ENCODE measurements at regions not wholly inside any gene's neighbourhood (a gene's known extent, or its start where the extent isn't known, plus 50 kb on each side); places are given as distances from the start of the nearest gene placed in this dataset.
"Not testable (repeated sequence)": the region's sequence is repeated elsewhere in the genome, so short reads cannot be mapped to it uniquely, and the experiment has no call there.

DNA sequence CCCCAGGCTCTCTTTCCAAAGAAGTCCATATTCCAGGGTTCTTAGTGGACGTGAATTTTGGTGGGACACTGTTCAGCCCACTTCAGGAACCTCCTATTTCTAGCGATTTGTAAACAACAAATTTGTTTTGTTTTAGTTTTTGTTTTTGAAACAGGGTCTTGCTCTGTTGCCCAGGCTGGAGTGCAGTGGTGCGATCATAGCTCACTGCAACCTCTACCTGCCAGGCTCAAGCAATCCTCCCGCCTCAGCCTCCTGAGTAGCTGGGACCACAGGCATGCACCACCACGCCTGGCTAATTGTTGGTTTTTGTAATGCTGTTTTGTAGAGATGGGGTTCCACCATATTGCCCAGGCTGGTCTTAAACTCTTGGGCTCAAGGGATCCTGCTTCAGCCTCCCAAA, 56.7 kb downstream of the ARHGEF18 start:
- TF ChIP-seq, protein P1, sequence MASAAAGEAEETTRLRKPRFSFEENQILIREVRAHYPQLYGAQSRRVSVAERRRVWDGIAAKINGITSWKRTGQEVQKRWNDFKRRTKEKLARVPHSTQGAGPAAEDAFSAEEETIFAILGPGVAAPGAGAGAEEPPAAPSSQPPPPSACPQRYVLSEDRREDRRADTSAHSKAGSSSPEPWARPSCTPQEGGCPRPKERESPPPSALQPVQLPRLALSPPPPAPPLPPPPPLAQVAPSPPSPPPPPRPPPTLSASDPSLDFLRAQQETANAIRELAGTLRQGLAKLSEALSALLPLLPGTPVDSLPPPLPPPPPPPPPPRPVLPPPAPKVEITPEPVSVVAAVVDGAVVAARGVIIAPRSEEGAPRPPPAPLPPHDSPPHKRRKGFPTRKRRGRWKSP (CRISPR knock-in tag; IDR thresholded peaks at IDR 0.05), result not testable (repeated sequence)
- not testable (repeated sequence) for TF ChIP-seq ZNF253 (CRISPR knock-in tag; IDR thresholded peaks at IDR 0.05; ENCODE audit: borderline replicate concordance); NR1H2 (CRISPR knock-in tag; IDR thresholded peaks at IDR 0.05; ENCODE audit: borderline replicate concordance, low read depth)
- TF ChIP-seq, protein P2, sequence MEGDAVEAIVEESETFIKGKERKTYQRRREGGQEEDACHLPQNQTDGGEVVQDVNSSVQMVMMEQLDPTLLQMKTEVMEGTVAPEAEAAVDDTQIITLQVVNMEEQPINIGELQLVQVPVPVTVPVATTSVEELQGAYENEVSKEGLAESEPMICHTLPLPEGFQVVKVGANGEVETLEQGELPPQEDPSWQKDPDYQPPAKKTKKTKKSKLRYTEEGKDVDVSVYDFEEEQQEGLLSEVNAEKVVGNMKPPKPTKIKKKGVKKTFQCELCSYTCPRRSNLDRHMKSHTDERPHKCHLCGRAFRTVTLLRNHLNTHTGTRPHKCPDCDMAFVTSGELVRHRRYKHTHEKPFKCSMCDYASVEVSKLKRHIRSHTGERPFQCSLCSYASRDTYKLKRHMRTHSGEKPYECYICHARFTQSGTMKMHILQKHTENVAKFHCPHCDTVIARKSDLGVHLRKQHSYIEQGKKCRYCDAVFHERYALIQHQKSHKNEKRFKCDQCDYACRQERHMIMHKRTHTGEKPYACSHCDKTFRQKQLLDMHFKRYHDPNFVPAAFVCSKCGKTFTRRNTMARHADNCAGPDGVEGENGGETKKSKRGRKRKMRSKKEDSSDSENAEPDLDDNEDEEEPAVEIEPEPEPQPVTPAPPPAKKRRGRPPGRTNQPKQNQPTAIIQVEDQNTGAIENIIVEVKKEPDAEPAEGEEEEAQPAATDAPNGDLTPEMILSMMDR (CRISPR knock-in tag; IDR thresholded peaks at IDR 0.05), result not testable (repeated sequence)
- TF ChIP-seq, protein P3, sequence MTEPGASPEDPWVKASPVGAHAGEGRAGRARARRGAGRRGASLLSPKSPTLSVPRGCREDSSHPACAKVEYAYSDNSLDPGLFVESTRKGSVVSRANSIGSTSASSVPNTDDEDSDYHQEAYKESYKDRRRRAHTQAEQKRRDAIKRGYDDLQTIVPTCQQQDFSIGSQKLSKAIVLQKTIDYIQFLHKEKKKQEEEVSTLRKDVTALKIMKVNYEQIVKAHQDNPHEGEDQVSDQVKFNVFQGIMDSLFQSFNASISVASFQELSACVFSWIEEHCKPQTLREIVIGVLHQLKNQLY (CRISPR knock-in tag; IDR thresholded peaks at IDR 0.05), result not testable (repeated sequence)
- TF ChIP-seq, protein P4, sequence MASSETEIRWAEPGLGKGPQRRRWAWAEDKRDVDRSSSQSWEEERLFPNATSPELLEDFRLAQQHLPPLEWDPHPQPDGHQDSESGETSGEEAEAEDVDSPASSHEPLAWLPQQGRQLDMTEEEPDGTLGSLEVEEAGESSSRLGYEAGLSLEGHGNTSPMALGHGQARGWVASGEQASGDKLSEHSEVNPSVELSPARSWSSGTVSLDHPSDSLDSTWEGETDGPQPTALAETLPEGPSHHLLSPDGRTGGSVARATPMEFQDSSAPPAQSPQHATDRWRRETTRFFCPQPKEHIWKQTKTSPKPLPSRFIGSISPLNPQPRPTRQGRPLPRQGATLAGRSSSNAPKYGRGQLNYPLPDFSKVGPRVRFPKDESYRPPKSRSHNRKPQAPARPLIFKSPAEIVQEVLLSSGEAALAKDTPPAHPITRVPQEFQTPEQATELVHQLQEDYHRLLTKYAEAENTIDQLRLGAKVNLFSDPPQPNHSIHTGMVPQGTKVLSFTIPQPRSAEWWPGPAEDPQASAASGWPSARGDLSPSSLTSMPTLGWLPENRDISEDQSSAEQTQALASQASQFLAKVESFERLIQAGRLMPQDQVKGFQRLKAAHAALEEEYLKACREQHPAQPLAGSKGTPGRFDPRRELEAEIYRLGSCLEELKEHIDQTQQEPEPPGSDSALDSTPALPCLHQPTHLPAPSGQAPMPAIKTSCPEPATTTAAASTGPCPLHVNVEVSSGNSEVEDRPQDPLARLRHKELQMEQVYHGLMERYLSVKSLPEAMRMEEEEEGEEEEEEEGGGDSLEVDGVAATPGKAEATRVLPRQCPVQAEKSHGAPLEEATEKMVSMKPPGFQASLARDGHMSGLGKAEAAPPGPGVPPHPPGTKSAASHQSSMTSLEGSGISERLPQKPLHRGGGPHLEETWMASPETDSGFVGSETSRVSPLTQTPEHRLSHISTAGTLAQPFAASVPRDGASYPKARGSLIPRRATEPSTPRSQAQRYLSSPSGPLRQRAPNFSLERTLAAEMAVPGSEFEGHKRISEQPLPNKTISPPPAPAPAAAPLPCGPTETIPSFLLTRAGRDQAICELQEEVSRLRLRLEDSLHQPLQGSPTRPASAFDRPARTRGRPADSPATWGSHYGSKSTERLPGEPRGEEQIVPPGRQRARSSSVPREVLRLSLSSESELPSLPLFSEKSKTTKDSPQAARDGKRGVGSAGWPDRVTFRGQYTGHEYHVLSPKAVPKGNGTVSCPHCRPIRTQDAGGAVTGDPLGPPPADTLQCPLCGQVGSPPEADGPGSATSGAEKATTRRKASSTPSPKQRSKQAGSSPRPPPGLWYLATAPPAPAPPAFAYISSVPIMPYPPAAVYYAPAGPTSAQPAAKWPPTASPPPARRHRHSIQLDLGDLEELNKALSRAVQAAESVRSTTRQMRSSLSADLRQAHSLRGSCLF (CRISPR knock-in tag; IDR thresholded peaks at IDR 0.05; ENCODE audit: borderline replicate concordance), result not testable (repeated sequence)

Measured in HepG2 (cell line).